Stimulated activated CD4-positive, alpha-beta T cell treated with anti-CD3 and anti-CD28 coated beads, Interleukin-4, amount 100 ng/mL, for 24 hours (primary cell): ENCODE measurements at regions not wholly inside any gene's neighbourhood (a gene's known extent, or its start where the extent isn't known, plus 50 kb on each side); places are given as distances from the start of the nearest gene placed in this dataset.

Experiments used
- DNase-seq: peaks from one replicate; pipeline ENCODE4 v3.0.0-alpha.2; 2020

- no peak for DNase-seq
These were observed 188.8 kb downstream of the TSHZ3 start for GRCh38 chr19:31160336-31160926.

GRCh38 chr19:31154021-31154420 is 195.2 kb downstream of the TSHZ3 start:
- no peak for DNase-seq

GRCh38 chr19:31152906-31153305 is 196.3 kb downstream of the TSHZ3 start:
- no peak for DNase-seq

GRCh38 chr19:31149441-31149941 is 199.7 kb downstream of the TSHZ3 start:
- DNase-seq = no peak

GRCh38 chr19:31148671-31149070 is 200.6 kb downstream of the TSHZ3 start:
- no peak for DNase-seq

- DNase-seq = no peak
These were observed 202.0 kb downstream of the TSHZ3 start for GRCh38 chr19:31147234-31147633.

GRCh38 chr19:31146546-31147183 is 202.6 kb downstream of the TSHZ3 start:
- no peak for DNase-seq

- DNase-seq = no peak
These were observed 203.2 kb downstream of the TSHZ3 start for GRCh38 chr19:31146015-31146414.

- DNase-seq = no peak
These were observed 204.2 kb downstream of the TSHZ3 start for GRCh38 chr19:31145007-31145406.

- no peak for DNase-seq
These were observed 205.0 kb downstream of the TSHZ3 start for GRCh38 chr19:31144075-31144870.

GRCh38 chr19:31141301-31141700 is 207.9 kb downstream of the TSHZ3 start:
- DNase-seq = no peak

GRCh38 chr19:31140717-31141116 is 208.5 kb downstream of the TSHZ3 start:
- DNase-seq = no peak

GRCh38 chr19:31139871-31140505 is 209.2 kb downstream of the TSHZ3 start:
- DNase-seq = no peak

- no peak for DNase-seq
These were observed 211.2 kb downstream of the TSHZ3 start for GRCh38 chr19:31138077-31138476.

GRCh38 chr19:31135841-31136240 is 213.4 kb downstream of the TSHZ3 start:
- DNase-seq = no peak

GRCh38 chr19:31132753-31133110 is 216.5 kb downstream of the TSHZ3 start:
- DNase-seq = no peak

- DNase-seq = no peak
These were observed 220.9 kb downstream of the TSHZ3 start for GRCh38 chr19:31128291-31128690.

- DNase-seq = no peak
These were observed 221.9 kb downstream of the TSHZ3 start for GRCh38 chr19:31127134-31127967.

- DNase-seq = no peak
These were observed 223.0 kb downstream of the TSHZ3 start for GRCh38 chr19:31126236-31126635.

- no peak for DNase-seq
These were observed 224.2 kb downstream of the TSHZ3 start for GRCh38 chr19:31125071-31125470.

- DNase-seq = no peak
These were observed 227.7 kb downstream of the TSHZ3 start for GRCh38 chr19:31121501-31121900.

- no peak for DNase-seq
These were observed 228.3 kb downstream of the TSHZ3 start for GRCh38 chr19:31120952-31121351.
